ENCODE measurements at regions not wholly inside any gene's neighbourhood (a gene's known extent, or its start where the extent isn't known, plus 50 kb on each side); places are given as distances from the start of the nearest gene placed in this dataset.

DNA sequence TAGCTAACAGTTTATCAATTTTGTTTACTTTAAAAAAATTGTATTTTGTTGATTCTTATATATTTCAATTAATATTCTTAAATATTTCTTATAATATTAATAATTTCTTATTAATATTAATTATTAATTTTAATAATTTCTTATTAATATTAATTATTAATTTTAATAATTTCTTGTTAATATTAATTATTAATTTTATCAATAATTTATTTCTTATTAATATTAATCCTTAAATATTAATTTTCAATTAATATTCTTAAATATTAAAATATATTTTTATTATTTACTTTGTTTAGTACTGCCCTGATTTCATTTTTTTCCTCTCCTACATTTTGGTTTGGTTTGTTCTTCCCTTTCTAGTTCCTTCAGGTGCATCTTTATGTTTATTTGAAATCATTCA is 1208.1 kb downstream of the LRFN5 start:
- H3K79me2 ChIP-seq (ENCODE audit: control insufficient read depth, insufficient read depth, low read length): no peaks in the 10 kb centered on the region
- no TSS peak for BruUV-seq (replicated peaks)
- ChIA-PET CTCF (no interaction called here), POLR2A (no interaction called here)
- H2AFZ ChIP-seq (ENCODE audit: low read depth, low read length): no peak overlapping the region
- H3K9me3 ChIP-seq (replicated peaks; ENCODE audit: control insufficient read depth, insufficient read depth, low read length): peaks cover 3% of the 10 kb centered on the region
- intact Hi-C loops (cut with micrococcal nuclease) (no loop called here), dilution Hi-C loops (cut with MboI; ENCODE audit: extremely low pct_ligation_motif_present, low sequenced_read_pairs) (no loop called here)
- H3K4me1 ChIP-seq (ENCODE audit: control insufficient read depth, extremely low read depth, insufficient read depth, low read length): no peaks in the 10 kb centered on the region
- no peak overlapping the region for H3K4me3 ChIP-seq (replicated peaks in 1 of 3; ENCODE audit: insufficient read depth in 1 of 3, low read depth in 1 of 3, low read length in 3 of 3)
- H3K9me1 ChIP-seq (replicated peaks; ENCODE audit: control insufficient read depth, extremely low read depth, insufficient read depth, low read length): no peaks in the 10 kb centered on the region
- H3K27ac ChIP-seq (ENCODE audit: insufficient read depth, low read depth, low read length): no peak overlapping the region
- no peaks in the 10 kb centered on the region for H3K27me3 ChIP-seq (ENCODE audit: control insufficient read depth in 2 of 2, insufficient read depth in 2 of 2, low read length in 2 of 2)
- H3K4me2 ChIP-seq (ENCODE audit: insufficient read depth, low read length): no peak overlapping the region
- no peak for DNase-seq (ENCODE audit: low read depth, low spot score)
- H3K9ac ChIP-seq (replicated peaks; ENCODE audit: extremely low read depth, insufficient read depth, low read length): no peak overlapping the region
- H3K36me3 ChIP-seq (ENCODE audit: control insufficient read depth in 2 of 2, extremely low read depth in 1 of 2, insufficient read depth in 2 of 2, low read length in 2 of 2): no peaks in the 10 kb centered on the region
- no peak for FAIRE-seq
- TF ChIP-seq MYC (IDR thresholded peaks at IDR 0.05; ENCODE audit: low read depth, low read length): no peak
- no peak for TF ChIP-seq POLR2AphosphoS5 (IDR thresholded peaks at IDR 0.05; ENCODE audit: insufficient read depth, low read depth, low read length)
- TF ChIP-seq EZH2 (IDR thresholded peaks at IDR 0.05; ENCODE audit: borderline replicate concordance, low read depth, low read length, severe bottlenecking): no peak
- TF ChIP-seq GATA2 (IDR thresholded peaks at IDR 0.05; ENCODE audit: insufficient read depth, insufficient read length, low read depth, low read length): no peak
- TF ChIP-seq, protein P1, sequence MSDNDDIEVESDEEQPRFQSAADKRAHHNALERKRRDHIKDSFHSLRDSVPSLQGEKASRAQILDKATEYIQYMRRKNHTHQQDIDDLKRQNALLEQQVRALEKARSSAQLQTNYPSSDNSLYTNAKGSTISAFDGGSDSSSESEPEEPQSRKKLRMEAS (IDR thresholded peaks at IDR 0.05; ENCODE audit: insufficient read depth, insufficient read length): no peak
- no peak for TF ChIP-seq JUN (IDR thresholded peaks at IDR 0.05; ENCODE audit: borderline replicate concordance, insufficient read depth, insufficient read length, low read depth)
- H4K20me1 ChIP-seq (replicated peaks; ENCODE audit: control insufficient read depth, extremely low read depth, insufficient read depth, low read length): no peaks in the 10 kb centered on the region

DNA sequence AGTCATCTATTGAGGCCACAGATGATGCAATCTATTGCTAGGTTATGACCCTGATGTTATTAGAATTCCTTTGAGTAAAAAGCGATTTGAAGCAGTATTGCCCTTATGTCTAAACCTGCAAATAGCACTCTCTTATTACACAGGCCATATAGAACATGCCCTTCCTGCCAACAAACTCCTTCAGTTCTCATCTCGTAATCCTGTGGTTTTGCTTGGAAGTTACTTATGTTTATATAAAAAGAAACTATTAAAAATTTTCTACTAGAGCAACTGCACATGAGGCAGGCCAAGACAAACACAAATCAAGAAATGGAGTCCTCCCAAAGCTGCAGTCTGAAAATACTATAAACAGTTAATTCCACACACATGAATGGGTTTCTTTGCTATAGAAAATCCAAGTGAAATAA is 1200.2 kb downstream of the LRFN5 start:
- intact Hi-C loops (cut with micrococcal nuclease) (no loop called here), dilution Hi-C loops (cut with MboI; ENCODE audit: extremely low pct_ligation_motif_present, low sequenced_read_pairs) (no loop called here)
- Histone ChIP-seq H3K9ac (replicated peaks; ENCODE audit: extremely low read depth, insufficient read depth, low read length) (no peak overlapping the region), H3K27ac (ENCODE audit: insufficient read depth, low read depth, low read length) (no peak overlapping the region), H4K20me1 (replicated peaks; ENCODE audit: control insufficient read depth, extremely low read depth, insufficient read depth, low read length) (no peaks in the 10 kb centered on the region), H2AFZ (ENCODE audit: low read depth, low read length) (no peak overlapping the region), H3K9me3 (replicated peaks; ENCODE audit: control insufficient read depth, insufficient read depth, low read length) (no peaks in the 10 kb centered on the region), H3K79me2 (ENCODE audit: control insufficient read depth, insufficient read depth, low read length) (no peaks in the 10 kb centered on the region), H3K4me3 (replicated peaks in 1 of 3; ENCODE audit: insufficient read depth in 1 of 3, low read depth in 1 of 3, low read length in 3 of 3) (no peak overlapping the region), H3K36me3 (ENCODE audit: control insufficient read depth in 2 of 2, extremely low read depth in 1 of 2, insufficient read depth in 2 of 2, low read length in 2 of 2) (no peaks in the 10 kb centered on the region), H3K9me1 (replicated peaks; ENCODE audit: control insufficient read depth, extremely low read depth, insufficient read depth, low read length) (no peaks in the 10 kb centered on the region), H3K4me1 (ENCODE audit: control insufficient read depth, extremely low read depth, insufficient read depth, low read length) (no peaks in the 10 kb centered on the region), H3K4me2 (ENCODE audit: insufficient read depth, low read length) (no peak overlapping the region), H3K27me3 (ENCODE audit: control insufficient read depth in 2 of 2, insufficient read depth in 2 of 2, low read length in 2 of 2) (no peaks in the 10 kb centered on the region)
- BruUV-seq (replicated peaks): no TSS peak
- ChIA-PET POLR2A (no interaction called here), CTCF (no interaction called here)
- TF ChIP-seq JUN (IDR thresholded peaks at IDR 0.05; ENCODE audit: borderline replicate concordance, insufficient read depth, insufficient read length, low read depth): no peak
- TF ChIP-seq POLR2A (IDR thresholded peaks at IDR 0.05; ENCODE audit: low read depth, low read length): no peak
- TF ChIP-seq, protein P2, sequence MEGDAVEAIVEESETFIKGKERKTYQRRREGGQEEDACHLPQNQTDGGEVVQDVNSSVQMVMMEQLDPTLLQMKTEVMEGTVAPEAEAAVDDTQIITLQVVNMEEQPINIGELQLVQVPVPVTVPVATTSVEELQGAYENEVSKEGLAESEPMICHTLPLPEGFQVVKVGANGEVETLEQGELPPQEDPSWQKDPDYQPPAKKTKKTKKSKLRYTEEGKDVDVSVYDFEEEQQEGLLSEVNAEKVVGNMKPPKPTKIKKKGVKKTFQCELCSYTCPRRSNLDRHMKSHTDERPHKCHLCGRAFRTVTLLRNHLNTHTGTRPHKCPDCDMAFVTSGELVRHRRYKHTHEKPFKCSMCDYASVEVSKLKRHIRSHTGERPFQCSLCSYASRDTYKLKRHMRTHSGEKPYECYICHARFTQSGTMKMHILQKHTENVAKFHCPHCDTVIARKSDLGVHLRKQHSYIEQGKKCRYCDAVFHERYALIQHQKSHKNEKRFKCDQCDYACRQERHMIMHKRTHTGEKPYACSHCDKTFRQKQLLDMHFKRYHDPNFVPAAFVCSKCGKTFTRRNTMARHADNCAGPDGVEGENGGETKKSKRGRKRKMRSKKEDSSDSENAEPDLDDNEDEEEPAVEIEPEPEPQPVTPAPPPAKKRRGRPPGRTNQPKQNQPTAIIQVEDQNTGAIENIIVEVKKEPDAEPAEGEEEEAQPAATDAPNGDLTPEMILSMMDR (IDR thresholded peaks at IDR 0.05; ENCODE audit: extremely low read depth in 1 of 2, insufficient read depth in 1 of 2, low read depth in 1 of 2, low read length in 2 of 2): no peak
- TF ChIP-seq MYC (IDR thresholded peaks at IDR 0.05; ENCODE audit: low read depth, low read length): no peak
- no peak for TF ChIP-seq GATA2 (IDR thresholded peaks at IDR 0.05; ENCODE audit: insufficient read depth, insufficient read length, low read depth, low read length)
- TF ChIP-seq POLR2AphosphoS5 (IDR thresholded peaks at IDR 0.05; ENCODE audit: insufficient read depth, low read depth, low read length): no peak
- no peak for TF ChIP-seq FOS (IDR thresholded peaks at IDR 0.05; ENCODE audit: borderline replicate concordance, insufficient read depth, low read length)
- no peak for TF ChIP-seq EZH2 (IDR thresholded peaks at IDR 0.05; ENCODE audit: borderline replicate concordance, low read depth, low read length, severe bottlenecking)
- TF ChIP-seq, protein P1 (IDR thresholded peaks at IDR 0.05; ENCODE audit: insufficient read depth, insufficient read length): no peak
- no peak for FAIRE-seq
- no peak for DNase-seq (ENCODE audit: low read depth, low spot score)

All from endothelial cell of umbilical vein (primary cell).